RWPE2 (cell line): ENCODE measurements at regions not wholly inside any gene's neighbourhood (a gene's known extent, or its start where the extent isn't known, plus 50 kb on each side); places are given as distances from the start of the nearest gene placed in this dataset.

Experiments
- ATAC-seq: fragments of 200-7000 bp; cut with Tn5 transposase; 3 replicates; pipeline ENCODE4 v1.9.1; 2021; ENCODE audit warnings: low read depth
- DNase-seq: peaks from one replicate; pipeline ENCODE4 v3.0.0-alpha.2; 2020; ENCODE audit warnings: low spot score
- H3K27ac ChIP-seq: fragments of 450-650 bp; 2 replicates; pipeline ENCODE4 v1.5.1; 2017; ENCODE audit warnings: mild to moderate bottlenecking; ENCODE audit not compliant: poor library complexity, severe bottlenecking
- H3K27me3 ChIP-seq: fragments of 250-450 bp; sonication (Bioruptor Pico); 2 replicates; pipeline ENCODE4 v1.5.1; 2021; ENCODE audit warnings: mild to moderate bottlenecking, moderate library complexity; ENCODE audit not compliant: insufficient read depth, poor library complexity, severe bottlenecking
- H3K36me3 ChIP-seq: fragments of 250-450 bp; sonication (Bioruptor Pico); 2 replicates; pipeline ENCODE4 v1.5.1; 2020; ENCODE audit warnings: low read depth, mild to moderate bottlenecking, moderate library complexity
- H3K4me1 ChIP-seq: fragments of 250-450 bp; sonication (Bioruptor Pico); 2 replicates; pipeline ENCODE4 v1.5.1; 2021; ENCODE audit warnings: mild to moderate bottlenecking, moderate library complexity; ENCODE audit not compliant: insufficient read depth, poor library complexity, severe bottlenecking
- H3K4me3 ChIP-seq: fragments of 250-450 bp; sonication (Bioruptor Pico); 2 replicates; pipeline ENCODE4 v1.5.1; 2021; ENCODE audit warnings: mild to moderate bottlenecking, moderate library complexity; ENCODE audit not compliant: severe bottlenecking
- H3K9me3 ChIP-seq: fragments of 250-450 bp; sonication (Bioruptor Pico); 2 replicates; pipeline ENCODE4 v1.5.1; 2021; ENCODE audit warnings: mild to moderate bottlenecking, moderate library complexity; ENCODE audit not compliant: severe bottlenecking
- TF ChIP-seq, protein P1 (sequence below): fragments of 450-650 bp; IDR thresholded peaks from one replicate; pipeline ENCODE4 v1.5.1; 2017; ENCODE audit warnings: mild to moderate bottlenecking, moderate library complexity; ENCODE audit not compliant: poor library complexity, severe bottlenecking

DNA sequence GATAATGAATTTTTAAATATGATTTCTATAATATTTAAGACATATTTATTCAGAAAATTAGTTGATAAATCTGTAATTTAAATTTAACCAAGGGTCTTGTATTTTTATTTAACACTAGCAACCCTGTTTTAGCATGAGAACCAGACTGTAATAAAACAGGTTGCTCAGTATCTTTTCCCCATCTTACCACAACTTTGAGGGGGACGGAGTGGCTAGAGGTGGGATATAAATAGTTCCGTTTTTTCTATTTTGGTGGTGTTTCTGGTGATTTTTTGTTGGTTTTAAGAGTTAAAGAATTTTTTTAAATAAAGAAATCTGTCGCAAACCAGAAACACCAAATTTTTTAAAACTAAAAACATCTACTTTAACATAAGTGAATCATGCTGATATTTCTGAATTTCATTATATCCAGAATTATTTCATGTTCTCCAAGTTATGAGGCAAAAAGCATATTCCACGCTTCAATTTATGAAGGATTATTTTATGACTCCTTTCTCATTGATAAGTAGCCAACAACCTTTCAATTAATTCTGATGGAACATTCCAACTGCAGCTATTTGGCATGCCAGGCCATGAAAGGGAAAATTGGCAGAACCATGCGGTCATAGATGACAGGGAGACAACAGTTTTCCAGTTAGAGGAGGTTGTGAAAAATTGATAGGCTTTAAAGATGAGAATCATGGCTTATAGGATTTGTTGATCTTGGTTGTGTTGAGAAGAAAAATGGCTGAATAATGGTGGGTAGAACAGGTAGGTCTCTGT, 151.9 kb upstream of the CARMIL1 start:
- Histone ChIP-seq H3K9me3 (no peaks in the 10 kb centered on the region), H3K27me3 (no peaks in the 10 kb centered on the region), H3K36me3 (no peaks in the 10 kb centered on the region), H3K27ac (no peak overlapping the region), H3K4me1 (no peaks in the 10 kb centered on the region), H3K4me3 (no peak overlapping the region)
- TF ChIP-seq, protein P1, sequence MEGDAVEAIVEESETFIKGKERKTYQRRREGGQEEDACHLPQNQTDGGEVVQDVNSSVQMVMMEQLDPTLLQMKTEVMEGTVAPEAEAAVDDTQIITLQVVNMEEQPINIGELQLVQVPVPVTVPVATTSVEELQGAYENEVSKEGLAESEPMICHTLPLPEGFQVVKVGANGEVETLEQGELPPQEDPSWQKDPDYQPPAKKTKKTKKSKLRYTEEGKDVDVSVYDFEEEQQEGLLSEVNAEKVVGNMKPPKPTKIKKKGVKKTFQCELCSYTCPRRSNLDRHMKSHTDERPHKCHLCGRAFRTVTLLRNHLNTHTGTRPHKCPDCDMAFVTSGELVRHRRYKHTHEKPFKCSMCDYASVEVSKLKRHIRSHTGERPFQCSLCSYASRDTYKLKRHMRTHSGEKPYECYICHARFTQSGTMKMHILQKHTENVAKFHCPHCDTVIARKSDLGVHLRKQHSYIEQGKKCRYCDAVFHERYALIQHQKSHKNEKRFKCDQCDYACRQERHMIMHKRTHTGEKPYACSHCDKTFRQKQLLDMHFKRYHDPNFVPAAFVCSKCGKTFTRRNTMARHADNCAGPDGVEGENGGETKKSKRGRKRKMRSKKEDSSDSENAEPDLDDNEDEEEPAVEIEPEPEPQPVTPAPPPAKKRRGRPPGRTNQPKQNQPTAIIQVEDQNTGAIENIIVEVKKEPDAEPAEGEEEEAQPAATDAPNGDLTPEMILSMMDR = no peak
- DNase-seq (no peak), ATAC-seq (no peak)

DNA sequence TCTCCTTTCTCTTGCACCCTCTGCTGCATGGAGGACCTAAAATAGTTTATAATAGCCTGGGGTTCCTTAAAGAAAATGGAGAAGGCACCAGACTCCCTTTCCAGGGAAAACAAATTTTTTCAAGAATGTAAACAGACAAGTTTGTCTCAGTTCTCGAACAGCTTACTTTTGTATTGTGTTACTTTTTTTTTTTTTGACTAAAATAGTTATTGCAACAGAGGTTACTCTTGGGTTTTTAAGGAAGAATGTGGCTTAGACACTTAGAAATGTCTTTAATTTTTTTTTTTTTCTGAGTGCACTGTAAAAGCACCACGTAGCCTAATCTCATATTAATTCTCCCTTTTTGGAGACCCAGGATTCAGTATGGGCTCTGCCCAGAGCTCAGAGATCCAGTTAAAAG, 148.7 kb upstream of the CARMIL1 start:
- ATAC-seq (no peak), DNase-seq (no peak)
- H3K27me3 ChIP-seq = no peaks in the 10 kb centered on the region
- H3K9me3 ChIP-seq = peaks cover 11% of the 10 kb centered on the region
- no peak overlapping the region for H3K4me3 ChIP-seq
- TF ChIP-seq, protein P1 = no peak
- no peaks in the 10 kb centered on the region for H3K36me3 ChIP-seq
- no peaks in the 10 kb centered on the region for H3K4me1 ChIP-seq
- no peak overlapping the region for H3K27ac ChIP-seq

DNA sequence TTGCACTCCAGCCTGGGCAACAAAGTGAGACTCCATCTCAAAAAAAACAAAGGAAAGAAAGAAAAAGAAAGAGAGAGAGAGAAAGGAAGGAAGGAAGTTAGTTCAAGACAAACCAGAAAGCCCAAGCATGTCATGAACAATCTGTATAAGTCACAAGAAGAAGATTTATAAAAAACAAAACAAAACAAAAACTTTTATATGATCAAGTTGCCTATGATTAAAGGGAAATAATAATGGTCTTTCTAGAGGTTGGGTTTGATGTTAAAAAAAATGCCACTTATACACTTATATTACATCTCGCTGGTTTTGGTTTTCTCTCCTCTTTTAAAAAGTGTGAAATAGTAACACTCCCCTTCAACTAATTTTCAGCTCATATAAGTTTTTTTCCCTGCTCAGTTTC, 146.2 kb upstream of the CARMIL1 start:
- H3K9me3 ChIP-seq = peaks cover 11% of the 10 kb centered on the region
- H3K36me3 ChIP-seq = no peaks in the 10 kb centered on the region
- H3K27ac ChIP-seq = no peak overlapping the region
- TF ChIP-seq, protein P1 = no peak
- ATAC-seq = no peak
- peaks cover 6% of the 10 kb centered on the region for H3K4me1 ChIP-seq
- H3K27me3 ChIP-seq = no peaks in the 10 kb centered on the region
- H3K4me3 ChIP-seq = no peak overlapping the region
- DNase-seq = no peak

DNA sequence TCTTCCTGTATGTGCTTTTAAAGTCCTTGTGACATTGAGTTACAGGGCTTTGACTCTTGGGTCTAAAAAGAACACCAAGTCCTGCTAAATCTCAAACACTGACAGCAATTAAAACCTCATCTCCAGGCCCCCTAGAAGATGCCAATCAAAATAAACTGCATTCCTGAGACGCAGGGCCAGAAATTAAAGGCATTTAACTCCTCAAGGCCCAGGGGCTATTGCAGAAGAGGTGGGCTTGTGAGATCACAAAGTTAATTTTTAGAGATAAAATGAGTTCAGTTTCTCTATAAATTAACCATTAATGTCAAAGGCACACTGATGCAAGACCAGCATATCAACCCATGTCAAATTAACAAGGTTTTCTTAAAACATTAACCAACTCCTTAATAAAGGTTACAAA, 145.6 kb upstream of the CARMIL1 start:
- H3K27ac ChIP-seq = no peak overlapping the region
- ATAC-seq = no peak
- H3K4me1 ChIP-seq = peaks cover 6% of the 10 kb centered on the region
- H3K9me3 ChIP-seq = peaks cover 11% of the 10 kb centered on the region
- no peak for DNase-seq
- TF ChIP-seq, protein P1 = no peak
- no peaks in the 10 kb centered on the region for H3K36me3 ChIP-seq
- no peaks in the 10 kb centered on the region for H3K27me3 ChIP-seq
- H3K4me3 ChIP-seq = no peak overlapping the region

DNA sequence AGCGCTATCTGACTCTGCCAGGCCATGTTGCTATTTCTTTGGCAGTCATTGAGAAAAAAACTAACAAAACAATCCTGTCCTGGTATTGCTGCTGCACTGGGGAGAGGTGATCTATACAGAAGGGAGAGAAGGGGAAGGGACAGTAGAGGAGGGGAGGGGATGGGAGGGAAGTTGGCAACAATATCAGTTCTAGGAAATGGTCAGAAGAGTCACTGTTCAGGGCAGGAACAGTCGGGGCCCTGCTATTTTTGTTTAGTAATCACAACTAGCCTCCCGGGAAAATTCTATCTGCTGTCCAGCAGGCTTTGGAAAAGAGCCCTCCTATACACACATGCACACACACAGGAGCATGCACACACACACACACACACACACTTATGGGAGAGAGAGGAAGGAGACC, 142.3 kb upstream of the CARMIL1 start:
- no peak for DNase-seq

More for the DNA sequence above, 142.3 kb upstream of the CARMIL1 start:
- peaks cover 6% of the 10 kb centered on the region for H3K4me1 ChIP-seq
- H3K36me3 ChIP-seq = no peaks in the 10 kb centered on the region
- H3K27ac ChIP-seq = no peak overlapping the region
- no peaks in the 10 kb centered on the region for H3K27me3 ChIP-seq
- no peak overlapping the region for H3K4me3 ChIP-seq
- TF ChIP-seq, protein P1 = no peak
- peaks cover 11% of the 10 kb centered on the region for H3K9me3 ChIP-seq
- ATAC-seq = no peak
